HG03159 (cell line): ENCODE measurements at regions not wholly inside any gene's neighbourhood (a gene's known extent, or its start where the extent isn't known, plus 50 kb on each side); places are given as distances from the start of the nearest gene placed in this dataset.
"Not testable (repeated sequence)": the region's sequence is repeated elsewhere in the genome, so short reads cannot be mapped to it uniquely, and the experiment has no call there.

ENCODE experiments used
- ATAC-seq: cut with Tn5 transposase; IDR thresholded peaks from one replicate; pipeline ENCODE4 v1.9.1; 2021; ENCODE audit warnings: mild to moderate bottlenecking, moderate library complexity; ENCODE audit not compliant: unreplicated experiment

GRCh38 chr1:90357995-90358394 lies 359.1 kb downstream of the BARHL2 start:
- ATAC-seq: peak; percentile 55

- no peak for ATAC-seq
Observed at GRCh38 chr1:90356991-90357390, 360.1 kb downstream of the BARHL2 start.

GRCh38 chr1:90356101-90356500 lies 361.0 kb downstream of the BARHL2 start:
- no peak for ATAC-seq

- no peak for ATAC-seq
Observed at GRCh38 chr1:90354704-90355103, 359.8 kb downstream of the ZNF326 start.

- ATAC-seq: no peak
Observed at GRCh38 chr1:90351019-90351418, 356.1 kb downstream of the ZNF326 start.

- ATAC-seq: no peak
Observed at GRCh38 chr1:90349510-90349909, 354.6 kb downstream of the ZNF326 start.

- ATAC-seq: no peak
Observed at GRCh38 chr1:90348934-90349333, 354.0 kb downstream of the ZNF326 start.

- ATAC-seq: not testable (repeated sequence)
Observed at GRCh38 chr1:90348459-90348858, 353.5 kb downstream of the ZNF326 start.

- ATAC-seq: no peak
Observed at GRCh38 chr1:90347366-90347765, 352.5 kb downstream of the ZNF326 start.

GRCh38 chr1:90346757-90347156 lies 351.8 kb downstream of the ZNF326 start:
- no peak for ATAC-seq

- no peak for ATAC-seq
Observed at GRCh38 chr1:90346349-90346748, 351.4 kb downstream of the ZNF326 start.

- ATAC-seq: no peak
Observed at GRCh38 chr1:90344963-90345730, 350.2 kb downstream of the ZNF326 start.

- no peak for ATAC-seq
Observed at GRCh38 chr1:90341516-90341915, 346.6 kb downstream of the ZNF326 start.

- ATAC-seq: no peak
Observed at GRCh38 chr1:90340606-90341005, 345.7 kb downstream of the ZNF326 start.

GRCh38 chr1:90339811-90340210 lies 344.9 kb downstream of the ZNF326 start:
- no peak for ATAC-seq

GRCh38 chr1:90336552-90337324 lies 341.8 kb downstream of the ZNF326 start:
- ATAC-seq: no peak

- ATAC-seq: no peak
Observed at GRCh38 chr1:90335558-90335957, 340.6 kb downstream of the ZNF326 start.

GRCh38 chr1:90334137-90334536 lies 339.2 kb downstream of the ZNF326 start:
- no peak for ATAC-seq

GRCh38 chr1:90325168-90325567 lies 330.3 kb downstream of the ZNF326 start:
- no peak for ATAC-seq

- no peak for ATAC-seq
Observed at GRCh38 chr1:90322186-90322585, 327.3 kb downstream of the ZNF326 start.

GRCh38 chr1:90319918-90320317 lies 325.0 kb downstream of the ZNF326 start:
- ATAC-seq: no peak

- no peak for ATAC-seq
Observed at GRCh38 chr1:90318431-90318830, 323.5 kb downstream of the ZNF326 start.
